ENCODE measurements at regions not wholly inside any gene's neighbourhood (a gene's known extent, or its start where the extent isn't known, plus 50 kb on each side); places are given as distances from the start of the nearest gene placed in this dataset.

DNA sequence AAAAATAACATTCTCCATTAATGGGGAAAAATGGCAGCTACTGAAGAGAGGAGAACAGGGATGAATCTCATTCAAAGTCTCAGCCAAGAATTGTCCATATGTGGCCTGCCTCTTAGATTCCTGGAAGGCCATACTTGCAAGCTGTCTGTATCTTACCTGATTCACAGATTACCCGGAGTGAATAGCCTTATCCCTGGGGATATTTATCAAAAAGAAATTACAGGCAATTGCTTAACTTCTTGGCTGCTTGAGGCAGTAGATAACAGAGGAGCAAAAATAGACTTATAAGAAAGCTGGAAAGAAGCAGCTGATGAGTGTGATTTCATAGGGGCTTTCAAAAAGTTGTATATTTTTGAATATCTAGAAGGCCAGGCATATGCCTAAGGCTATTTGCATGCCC lies 68.8 kb upstream of the PPP1R2C start:
- no peak for TF ChIP-seq ZNF114 (CRISPR knock-in tag; IDR thresholded peaks at IDR 0.05)
- TF ChIP-seq, protein P1, sequence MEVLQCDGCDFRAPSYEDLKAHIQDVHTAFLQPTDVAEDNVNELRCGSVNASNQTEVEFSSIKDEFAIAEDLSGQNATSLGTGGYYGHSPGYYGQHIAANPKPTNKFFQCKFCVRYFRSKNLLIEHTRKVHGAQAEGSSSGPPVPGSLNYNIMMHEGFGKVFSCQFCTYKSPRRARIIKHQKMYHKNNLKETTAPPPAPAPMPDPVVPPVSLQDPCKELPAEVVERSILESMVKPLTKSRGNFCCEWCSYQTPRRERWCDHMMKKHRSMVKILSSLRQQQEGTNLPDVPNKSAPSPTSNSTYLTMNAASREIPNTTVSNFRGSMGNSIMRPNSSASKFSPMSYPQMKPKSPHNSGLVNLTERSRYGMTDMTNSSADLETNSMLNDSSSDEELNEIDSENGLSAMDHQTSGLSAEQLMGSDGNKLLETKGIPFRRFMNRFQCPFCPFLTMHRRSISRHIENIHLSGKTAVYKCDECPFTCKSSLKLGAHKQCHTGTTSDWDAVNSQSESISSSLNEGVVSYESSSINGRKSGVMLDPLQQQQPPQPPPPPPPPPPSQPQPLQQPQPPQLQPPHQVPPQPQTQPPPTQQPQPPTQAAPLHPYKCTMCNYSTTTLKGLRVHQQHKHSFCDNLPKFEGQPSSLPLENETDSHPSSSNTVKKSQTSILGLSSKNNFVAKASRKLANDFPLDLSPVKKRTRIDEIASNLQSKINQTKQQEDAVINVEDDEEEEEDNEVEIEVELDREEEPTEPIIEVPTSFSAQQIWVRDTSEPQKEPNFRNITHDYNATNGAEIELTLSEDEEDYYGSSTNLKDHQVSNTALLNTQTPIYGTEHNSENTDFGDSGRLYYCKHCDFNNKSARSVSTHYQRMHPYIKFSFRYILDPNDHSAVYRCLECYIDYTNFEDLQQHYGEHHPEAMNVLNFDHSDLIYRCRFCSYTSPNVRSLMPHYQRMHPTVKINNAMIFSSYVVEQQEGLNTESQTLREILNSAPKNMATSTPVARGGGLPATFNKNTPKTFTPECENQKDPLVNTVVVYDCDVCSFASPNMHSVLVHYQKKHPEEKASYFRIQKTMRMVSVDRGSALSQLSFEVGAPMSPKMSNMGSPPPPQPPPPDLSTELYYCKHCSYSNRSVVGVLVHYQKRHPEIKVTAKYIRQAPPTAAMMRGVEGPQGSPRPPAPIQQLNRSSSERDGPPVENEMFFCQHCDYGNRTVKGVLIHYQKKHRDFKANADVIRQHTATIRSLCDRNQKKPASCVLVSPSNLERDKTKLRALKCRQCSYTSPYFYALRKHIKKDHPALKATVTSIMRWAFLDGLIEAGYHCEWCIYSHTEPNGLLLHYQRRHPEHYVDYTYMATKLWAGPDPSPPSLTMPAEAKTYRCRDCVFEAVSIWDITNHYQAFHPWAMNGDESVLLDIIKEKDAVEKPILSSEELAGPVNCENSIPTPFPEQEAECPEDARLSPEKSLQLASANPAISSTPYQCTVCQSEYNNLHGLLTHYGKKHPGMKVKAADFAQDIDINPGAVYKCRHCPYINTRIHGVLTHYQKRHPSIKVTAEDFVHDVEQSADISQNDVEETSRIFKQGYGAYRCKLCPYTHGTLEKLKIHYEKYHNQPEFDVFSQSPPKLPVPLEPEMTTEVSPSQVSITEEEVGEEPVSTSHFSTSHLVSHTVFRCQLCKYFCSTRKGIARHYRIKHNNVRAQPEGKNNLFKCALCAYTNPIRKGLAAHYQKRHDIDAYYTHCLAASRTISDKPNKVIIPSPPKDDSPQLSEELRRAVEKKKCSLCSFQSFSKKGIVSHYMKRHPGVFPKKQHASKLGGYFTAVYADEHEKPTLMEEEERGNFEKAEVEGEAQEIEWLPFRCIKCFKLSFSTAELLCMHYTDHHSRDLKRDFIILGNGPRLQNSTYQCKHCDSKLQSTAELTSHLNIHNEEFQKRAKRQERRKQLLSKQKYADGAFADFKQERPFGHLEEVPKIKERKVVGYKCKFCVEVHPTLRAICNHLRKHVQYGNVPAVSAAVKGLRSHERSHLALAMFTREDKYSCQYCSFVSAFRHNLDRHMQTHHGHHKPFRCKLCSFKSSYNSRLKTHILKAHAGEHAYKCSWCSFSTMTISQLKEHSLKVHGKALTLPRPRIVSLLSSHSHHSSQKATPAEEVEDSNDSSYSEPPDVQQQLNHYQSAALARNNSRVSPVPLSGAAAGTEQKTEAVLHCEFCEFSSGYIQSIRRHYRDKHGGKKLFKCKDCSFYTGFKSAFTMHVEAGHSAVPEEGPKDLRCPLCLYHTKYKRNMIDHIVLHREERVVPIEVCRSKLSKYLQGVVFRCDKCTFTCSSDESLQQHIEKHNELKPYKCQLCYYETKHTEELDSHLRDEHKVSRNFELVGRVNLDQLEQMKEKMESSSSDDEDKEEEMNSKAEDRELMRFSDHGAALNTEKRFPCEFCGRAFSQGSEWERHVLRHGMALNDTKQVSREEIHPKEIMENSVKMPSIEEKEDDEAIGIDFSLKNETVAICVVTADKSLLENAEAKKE (CRISPR knock-in tag; IDR thresholded peaks at IDR 0.05): no peak
- no peak for TF ChIP-seq JUNB (IDR thresholded peaks at IDR 0.05; ENCODE audit: unreplicated experiment)
- no peak for TF ChIP-seq POLR2AphosphoS5 (IDR thresholded peaks at IDR 0.05; ENCODE audit: low read depth)
- TF ChIP-seq EZH2phosphoT487 (IDR thresholded peaks at IDR 0.05; ENCODE audit: unreplicated experiment): no peak
- TF ChIP-seq STAT1 (IDR thresholded peaks at IDR 0.05; ENCODE audit: unreplicated experiment): no peak
- TF ChIP-seq, protein P2, sequence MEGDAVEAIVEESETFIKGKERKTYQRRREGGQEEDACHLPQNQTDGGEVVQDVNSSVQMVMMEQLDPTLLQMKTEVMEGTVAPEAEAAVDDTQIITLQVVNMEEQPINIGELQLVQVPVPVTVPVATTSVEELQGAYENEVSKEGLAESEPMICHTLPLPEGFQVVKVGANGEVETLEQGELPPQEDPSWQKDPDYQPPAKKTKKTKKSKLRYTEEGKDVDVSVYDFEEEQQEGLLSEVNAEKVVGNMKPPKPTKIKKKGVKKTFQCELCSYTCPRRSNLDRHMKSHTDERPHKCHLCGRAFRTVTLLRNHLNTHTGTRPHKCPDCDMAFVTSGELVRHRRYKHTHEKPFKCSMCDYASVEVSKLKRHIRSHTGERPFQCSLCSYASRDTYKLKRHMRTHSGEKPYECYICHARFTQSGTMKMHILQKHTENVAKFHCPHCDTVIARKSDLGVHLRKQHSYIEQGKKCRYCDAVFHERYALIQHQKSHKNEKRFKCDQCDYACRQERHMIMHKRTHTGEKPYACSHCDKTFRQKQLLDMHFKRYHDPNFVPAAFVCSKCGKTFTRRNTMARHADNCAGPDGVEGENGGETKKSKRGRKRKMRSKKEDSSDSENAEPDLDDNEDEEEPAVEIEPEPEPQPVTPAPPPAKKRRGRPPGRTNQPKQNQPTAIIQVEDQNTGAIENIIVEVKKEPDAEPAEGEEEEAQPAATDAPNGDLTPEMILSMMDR (conservative IDR thresholded peaks at IDR 0.05; ENCODE audit: low read depth in 2 of 2): no peak
- TF ChIP-seq, protein P3, sequence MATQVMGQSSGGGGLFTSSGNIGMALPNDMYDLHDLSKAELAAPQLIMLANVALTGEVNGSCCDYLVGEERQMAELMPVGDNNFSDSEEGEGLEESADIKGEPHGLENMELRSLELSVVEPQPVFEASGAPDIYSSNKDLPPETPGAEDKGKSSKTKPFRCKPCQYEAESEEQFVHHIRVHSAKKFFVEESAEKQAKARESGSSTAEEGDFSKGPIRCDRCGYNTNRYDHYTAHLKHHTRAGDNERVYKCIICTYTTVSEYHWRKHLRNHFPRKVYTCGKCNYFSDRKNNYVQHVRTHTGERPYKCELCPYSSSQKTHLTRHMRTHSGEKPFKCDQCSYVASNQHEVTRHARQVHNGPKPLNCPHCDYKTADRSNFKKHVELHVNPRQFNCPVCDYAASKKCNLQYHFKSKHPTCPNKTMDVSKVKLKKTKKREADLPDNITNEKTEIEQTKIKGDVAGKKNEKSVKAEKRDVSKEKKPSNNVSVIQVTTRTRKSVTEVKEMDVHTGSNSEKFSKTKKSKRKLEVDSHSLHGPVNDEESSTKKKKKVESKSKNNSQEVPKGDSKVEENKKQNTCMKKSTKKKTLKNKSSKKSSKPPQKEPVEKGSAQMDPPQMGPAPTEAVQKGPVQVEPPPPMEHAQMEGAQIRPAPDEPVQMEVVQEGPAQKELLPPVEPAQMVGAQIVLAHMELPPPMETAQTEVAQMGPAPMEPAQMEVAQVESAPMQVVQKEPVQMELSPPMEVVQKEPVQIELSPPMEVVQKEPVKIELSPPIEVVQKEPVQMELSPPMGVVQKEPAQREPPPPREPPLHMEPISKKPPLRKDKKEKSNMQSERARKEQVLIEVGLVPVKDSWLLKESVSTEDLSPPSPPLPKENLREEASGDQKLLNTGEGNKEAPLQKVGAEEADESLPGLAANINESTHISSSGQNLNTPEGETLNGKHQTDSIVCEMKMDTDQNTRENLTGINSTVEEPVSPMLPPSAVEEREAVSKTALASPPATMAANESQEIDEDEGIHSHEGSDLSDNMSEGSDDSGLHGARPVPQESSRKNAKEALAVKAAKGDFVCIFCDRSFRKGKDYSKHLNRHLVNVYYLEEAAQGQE (IDR thresholded peaks at IDR 0.05; ENCODE audit: unreplicated experiment): no peak
- Histone ChIP-seq H3K4me3 (no peak overlapping the region), H3K4me2 (no peak overlapping the region), H3K4me1 (ENCODE audit: insufficient read depth) (no peaks in the 10 kb centered on the region), H3K9me2 (ENCODE audit: insufficient read depth) (no peaks in the 10 kb centered on the region), H3K79me2 (replicated peaks; ENCODE audit: insufficient read depth) (no peaks in the 10 kb centered on the region), H3K27me3 (ENCODE audit: insufficient read depth) (no peaks in the 10 kb centered on the region), H4K20me1 (replicated peaks; ENCODE audit: insufficient read depth) (no peaks in the 10 kb centered on the region), H2AFZ (no peak overlapping the region), H3F3A (replicated peaks; ENCODE audit: low read depth) (no peaks in the 10 kb centered on the region), H3K36me3 (ENCODE audit: insufficient read depth) (no peaks in the 10 kb centered on the region), H3K27ac (ENCODE audit: low read depth) (no peak overlapping the region)
- H3K27ac Mint-ChIP-seq: no peak overlapping the region
- H3K4me3 Mint-ChIP-seq: no peak overlapping the region
- H3K36me3 Mint-ChIP-seq (ENCODE audit: low read depth): peaks cover 11% of the 10 kb centered on the region; the same call in 2 of the 3 replicates
- no peaks in the 10 kb centered on the region for H3K27me3 Mint-ChIP-seq (ENCODE audit: insufficient read depth, low read depth, poor library complexity)
- no peaks in the 10 kb centered on the region for H3K4me1 Mint-ChIP-seq
- H3K9me3 Mint-ChIP-seq: peaks cover 12% of the 10 kb centered on the region
- no peak for ATAC-seq
- DNase-seq (ENCODE audit: low spot score): no peak

Measured in GM23338 (cell line).